DOHH2 (cell line): ENCODE measurements at regions not wholly inside any gene's neighbourhood (a gene's known extent, or its start where the extent isn't known, plus 50 kb on each side); places are given as distances from the start of the nearest gene placed in this dataset.

Source experiments
- H3F3A ChIP-seq: fragments of 200-600 bp; sonication (generic), shearing (Covaris generic); 2 replicates; pipeline ENCODE4 v1.6.0; 2016; ENCODE audit warnings: antibody characterized with exemption, mild to moderate bottlenecking; ENCODE audit not compliant: control insufficient read depth, insufficient read depth
- H3K27ac ChIP-seq: fragments of 200-600 bp; sonication (generic); 2 replicates; pipeline ENCODE4 v1.5.1; 2014; ENCODE audit warnings: low read depth, mild to moderate bottlenecking, low read length, moderate library complexity
- H3K27me3 ChIP-seq: fragments of 200-600 bp; sonication (generic); 2 replicates; pipeline ENCODE4 v1.6.1; 2014; ENCODE audit warnings: mild to moderate bottlenecking, low read length, mixed read lengths; ENCODE audit not compliant: control insufficient read depth
- H3K36me3 ChIP-seq: fragments of 200-600 bp; sonication (generic); 2 replicates; pipeline ENCODE4 v1.6.1; 2014; ENCODE audit warnings: mild to moderate bottlenecking, low read length, moderate library complexity, mixed read lengths; ENCODE audit not compliant: control insufficient read depth
- H3K4me1 ChIP-seq: fragments of 200-600 bp; sonication (generic); 2 replicates; pipeline ENCODE4 v1.6.1; 2014; ENCODE audit warnings: mild to moderate bottlenecking, low read length, mixed read lengths; ENCODE audit not compliant: control insufficient read depth
- H3K4me2 ChIP-seq: fragments of 200-600 bp; sonication (generic); 2 replicates; pipeline ENCODE4 v1.6.0; 2014; ENCODE audit warnings: mild to moderate bottlenecking, low read length, moderate library complexity
- H3K4me3 ChIP-seq: fragments of 200-600 bp; sonication (generic); 2 replicates; pipeline ENCODE4 v1.5.1; 2014; ENCODE audit warnings: mild to moderate bottlenecking, low read length, mixed read lengths
- H3K79me2 ChIP-seq: fragments of 200-600 bp; sonication (generic); 2 replicates; pipeline ENCODE4 v1.6.1; 2014; ENCODE audit warnings: mild to moderate bottlenecking, low read length, mixed read lengths; ENCODE audit not compliant: control insufficient read depth
- H3K9me2 ChIP-seq: fragments of 200-600 bp; sonication (generic); replicated peaks from 2 replicates; pipeline ENCODE4 v1.6.1; 2014; ENCODE audit warnings: mild to moderate bottlenecking, low read length, mixed read lengths; ENCODE audit not compliant: control insufficient read depth
- H3K9me3 ChIP-seq: fragments of 200-600 bp; sonication (generic); 2 replicates; pipeline ENCODE4 v1.6.1; 2014; ENCODE audit warnings: antibody characterized with exemption, low read length, mixed read lengths; ENCODE audit not compliant: control insufficient read depth, insufficient read depth
- H4K20me1 ChIP-seq: fragments of 200-600 bp; sonication (generic); 2 replicates; pipeline ENCODE4 v1.6.0; 2014; ENCODE audit warnings: low read depth, mild to moderate bottlenecking, antibody characterized with exemption, low read length, moderate library complexity; ENCODE audit not compliant: control insufficient read depth, insufficient read depth
- EZH2phosphoT487 ChIP-seq: fragments of 200-600 bp; sonication (generic); IDR thresholded peaks from 2 replicates; pipeline ENCODE4 v1.6.1; 2017; ENCODE audit warnings: borderline replicate concordance, mild to moderate bottlenecking, antibody characterized with exemption, low read length, moderate library complexity, mixed read lengths
- TF ChIP-seq, protein P1 (sequence below): fragments of 200-600 bp; sonication (generic); IDR thresholded peaks from one replicate; pipeline ENCODE4 v1.5.1; 2014; ENCODE audit warnings: antibody characterized with exemption, mild to moderate bottlenecking, low read depth, low read length; ENCODE audit not compliant: poor library complexity, severe bottlenecking

DNA sequence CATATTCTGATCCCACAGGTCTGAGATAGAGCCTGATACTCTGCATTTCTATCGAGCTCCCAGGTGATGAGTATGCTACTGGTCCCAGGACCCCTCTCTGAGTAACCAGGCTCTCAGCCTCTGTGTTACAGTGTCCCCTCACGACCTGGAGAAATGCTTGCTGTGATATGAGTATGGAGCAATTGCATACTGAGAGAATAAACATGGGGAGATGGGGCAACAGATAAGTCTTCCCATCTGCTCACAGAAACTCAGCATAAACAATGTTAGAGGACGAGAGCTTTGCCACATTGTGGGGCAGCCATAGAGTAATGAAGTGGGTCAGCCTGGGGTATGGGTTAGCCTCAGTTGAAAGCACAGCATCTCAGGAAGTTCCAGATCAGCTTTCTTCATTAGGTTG, 82.6 kb upstream of the HS3ST1 start:
- no peaks in the 10 kb centered on the region for H3F3A ChIP-seq
- H3K9me2 ChIP-seq: no peaks in the 10 kb centered on the region
- H3K4me1 ChIP-seq: no peaks in the 10 kb centered on the region
- H3K27ac ChIP-seq: no peak overlapping the region
- TF ChIP-seq, protein P1, sequence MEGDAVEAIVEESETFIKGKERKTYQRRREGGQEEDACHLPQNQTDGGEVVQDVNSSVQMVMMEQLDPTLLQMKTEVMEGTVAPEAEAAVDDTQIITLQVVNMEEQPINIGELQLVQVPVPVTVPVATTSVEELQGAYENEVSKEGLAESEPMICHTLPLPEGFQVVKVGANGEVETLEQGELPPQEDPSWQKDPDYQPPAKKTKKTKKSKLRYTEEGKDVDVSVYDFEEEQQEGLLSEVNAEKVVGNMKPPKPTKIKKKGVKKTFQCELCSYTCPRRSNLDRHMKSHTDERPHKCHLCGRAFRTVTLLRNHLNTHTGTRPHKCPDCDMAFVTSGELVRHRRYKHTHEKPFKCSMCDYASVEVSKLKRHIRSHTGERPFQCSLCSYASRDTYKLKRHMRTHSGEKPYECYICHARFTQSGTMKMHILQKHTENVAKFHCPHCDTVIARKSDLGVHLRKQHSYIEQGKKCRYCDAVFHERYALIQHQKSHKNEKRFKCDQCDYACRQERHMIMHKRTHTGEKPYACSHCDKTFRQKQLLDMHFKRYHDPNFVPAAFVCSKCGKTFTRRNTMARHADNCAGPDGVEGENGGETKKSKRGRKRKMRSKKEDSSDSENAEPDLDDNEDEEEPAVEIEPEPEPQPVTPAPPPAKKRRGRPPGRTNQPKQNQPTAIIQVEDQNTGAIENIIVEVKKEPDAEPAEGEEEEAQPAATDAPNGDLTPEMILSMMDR: no peak
- TF ChIP-seq EZH2phosphoT487: no peak
- no peak overlapping the region for H3K4me3 ChIP-seq
- H3K79me2 ChIP-seq: no peaks in the 10 kb centered on the region
- H3K27me3 ChIP-seq: peaks cover 7% of the 10 kb centered on the region
- no peaks in the 10 kb centered on the region for H3K36me3 ChIP-seq
- no peaks in the 10 kb centered on the region for H4K20me1 ChIP-seq
- H3K4me2 ChIP-seq: no peak overlapping the region
- H3K9me3 ChIP-seq: no peaks in the 10 kb centered on the region

- Histone ChIP-seq H4K20me1 (no peaks in the 10 kb centered on the region), H3K79me2 (no peaks in the 10 kb centered on the region), H3K9me2 (no peaks in the 10 kb centered on the region), H3K4me2 (no peak overlapping the region), H3K4me3 (no peak overlapping the region), H3K9me3 (no peaks in the 10 kb centered on the region), H3K36me3 (no peaks in the 10 kb centered on the region), H3K27ac (no peak overlapping the region), H3K4me1 (no peaks in the 10 kb centered on the region), H3K27me3 (no peaks in the 10 kb centered on the region), H3F3A (no peaks in the 10 kb centered on the region)
- TF ChIP-seq, protein P1: no peak
- TF ChIP-seq EZH2phosphoT487: no peak
Measured at GRCh38 chr4:11507920-11508319, 79.2 kb upstream of the HS3ST1 start.

DNA sequence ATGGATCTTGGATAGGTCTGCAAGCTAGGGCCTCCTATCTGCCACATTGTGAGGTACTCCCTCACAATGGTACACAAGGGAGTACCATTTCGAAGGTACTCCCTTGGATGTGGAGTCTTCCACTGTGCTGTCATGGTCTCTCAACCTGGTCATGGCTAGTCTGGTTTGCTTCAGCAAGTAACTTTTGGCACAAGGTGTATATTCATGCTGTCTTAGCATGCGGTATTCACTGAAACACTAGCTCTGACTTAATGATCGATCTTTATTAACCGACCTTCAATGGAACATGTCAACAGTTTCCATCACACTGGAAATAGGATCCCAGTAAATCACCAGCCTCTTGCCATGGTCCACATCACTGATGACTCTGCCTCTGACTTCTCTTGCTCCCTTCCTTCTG, 77.5 kb upstream of the HS3ST1 start:
- H3K9me2 ChIP-seq: no peaks in the 10 kb centered on the region
- no peaks in the 10 kb centered on the region for H3K79me2 ChIP-seq
- H3F3A ChIP-seq: no peaks in the 10 kb centered on the region
- no peaks in the 10 kb centered on the region for H3K4me1 ChIP-seq
- no peaks in the 10 kb centered on the region for H3K9me3 ChIP-seq
- H3K27me3 ChIP-seq: no peaks in the 10 kb centered on the region
- H3K36me3 ChIP-seq: no peaks in the 10 kb centered on the region
- H3K4me3 ChIP-seq: no peak overlapping the region
- H3K27ac ChIP-seq: no peak overlapping the region
- no peaks in the 10 kb centered on the region for H4K20me1 ChIP-seq
- no peak overlapping the region for H3K4me2 ChIP-seq
- no peak for TF ChIP-seq EZH2phosphoT487
- TF ChIP-seq, protein P1: no peak
